GM12878 (cell line): ENCODE measurements at regions not wholly inside any gene's neighbourhood (a gene's known extent, or its start where the extent isn't known, plus 50 kb on each side); places are given as distances from the start of the nearest gene placed in this dataset.
A peak's percentile ranks its signal among the peaks of the same experiment; 100 is the strongest.

Experiments
- ATAC-seq: fragments of 200-7000 bp; cut with Tn5 transposase; 3 replicates; pipeline ENCODE4 v1.9.1; 2020; ENCODE audit warnings: mild to moderate bottlenecking, moderate library complexity
- BruUV-seq: library from RNA; stranded (reverse); fragments of 400-500 nt; replicated peaks from 2 replicates; lab custom pipeline; 2021; lab: Mats Ljungman, UMichigan
- CTCF ChIA-PET: fragments of 300-600 bp; sonication (Branson Sonifier 250); formaldehyde crosslinking; extraction: SDS; loops from one replicate; lab custom pipeline; 2021; ENCODE audit warnings: inconsistent platforms; lab: Yijun Ruan, JAX
- POLR2A ChIA-PET: fragments of 350-600 bp; formaldehyde crosslinking; extraction: SDS; loops from one replicate; lab custom pipeline; 2021; ENCODE audit warnings: inconsistent platforms; lab: Charles Lee
- RAD21 ChIA-PET: fragments of 300-600 bp; sonication (Branson Sonifier 250); formaldehyde crosslinking; loops from one replicate; lab custom pipeline; 2023; ENCODE audit warnings: antibody characterized with exemption; ENCODE audit not compliant: unreplicated experiment; lab: Charles Lee
- SMC1A ChIA-PET: fragments of 300-600 bp; sonication (Branson Sonifier 250); formaldehyde crosslinking; loops from one replicate; lab custom pipeline; 2023; ENCODE audit not compliant: unreplicated experiment, uncharacterized antibody; lab: Charles Lee
- DNase-seq: peaks from one replicate; pipeline ENCODE4 v3.0.0-alpha.2; 2011; ENCODE audit warnings: low read depth, low spot score
- FAIRE-seq: peaks from 3 replicates; lab custom pipeline; 2011; peaks lifted over from hg19 to GRCh38; lab: Jason Lieb, UNC
- H2AFZ ChIP-seq: 2 replicates; pipeline ENCODE4 v1.6.0; 2011; ENCODE audit warnings: low read depth, low read length, control low read depth; ENCODE audit not compliant: control insufficient read depth
- H3K27ac ChIP-seq: 2 replicates; pipeline ENCODE4 v1.5.1; 2011; ENCODE audit warnings: control low read depth; ENCODE audit not compliant: control insufficient read depth, insufficient read depth
- H3K27me3 ChIP-seq, 2 experiments: replicated peaks in 1 of 2; 2 replicates each; pipeline versions ENCODE4 v1.6.0 to v1.6.1; 2011; ENCODE audit warnings: low read length in 1 of 2; ENCODE audit not compliant: control insufficient read depth in 2 of 2, insufficient read depth in 2 of 2
- H3K36me3 ChIP-seq, 2 experiments: 2 replicates each; pipeline ENCODE4 v1.5.1; 2011; ENCODE audit warnings: low read length in 1 of 2; ENCODE audit not compliant: control insufficient read depth in 2 of 2, insufficient read depth in 2 of 2
- H3K4me1 ChIP-seq: 2 replicates; pipeline ENCODE4 v1.6.1; 2011; ENCODE audit warnings: mild to moderate bottlenecking, low read length, moderate library complexity, mixed read lengths; ENCODE audit not compliant: control insufficient read depth, insufficient read depth
- H3K4me2 ChIP-seq: 2 replicates; pipeline ENCODE4 v1.6.0; 2011; ENCODE audit warnings: control low read depth; ENCODE audit not compliant: control insufficient read depth, insufficient read depth
- H3K4me3 ChIP-seq: fragments of 200-600 bp; sonication (generic); 2 replicates; pipeline ENCODE4 v1.5.1; 2016
- H3K79me2 ChIP-seq: 2 replicates; pipeline ENCODE4 v1.6.0; 2011; ENCODE audit warnings: low read length; ENCODE audit not compliant: control insufficient read depth, insufficient read depth
- H3K9ac ChIP-seq: 2 replicates; pipeline ENCODE4 v1.8.0; 2011; ENCODE audit warnings: low read length, control low read depth, mixed read lengths; ENCODE audit not compliant: control insufficient read depth, insufficient read depth
- H3K9me3 ChIP-seq: replicated peaks from 3 replicates; pipeline ENCODE4 v1.5.1; 2011; ENCODE audit warnings: mild to moderate bottlenecking, low read length; ENCODE audit not compliant: control insufficient read depth, insufficient read depth
- H4K20me1 ChIP-seq: 2 replicates; pipeline ENCODE4 v1.6.0; 2011; ENCODE audit not compliant: control insufficient read depth, insufficient read depth
- BCL11A ChIP-seq: IDR thresholded peaks from 2 replicates; pipeline ENCODE4 v1.6.1; 2011; ENCODE audit warnings: low read depth, low read length
- CBX5 ChIP-seq: sonication (generic); IDR thresholded peaks from 2 replicates; pipeline ENCODE4 v1.6.1; 2016; ENCODE audit warnings: low read depth, moderate library complexity, mild to moderate bottlenecking, inconsistent platforms
- CREB1 ChIP-seq: IDR thresholded peaks from 2 replicates; pipeline ENCODE4 v1.6.1; 2012; ENCODE audit warnings: low read depth, mild to moderate bottlenecking, inconsistent platforms
- EED ChIP-seq: sonication (generic); IDR thresholded peaks from 2 replicates; pipeline ENCODE4 v1.6.1; 2016; ENCODE audit warnings: antibody characterized with exemption, low read depth
- ETV6 ChIP-seq, 2 experiments: fragments of 450-650 bp in 1 of 2; IDR thresholded peaks in 1 of 2; conservative IDR thresholded peaks in 1 of 2; 2 replicates each; pipeline ENCODE4 v1.6.1; 2014; ENCODE audit warnings: antibody characterized with exemption in 1 of 2, borderline replicate concordance in 1 of 2, low read depth in 1 of 2, mild to moderate bottlenecking in 1 of 2, moderate library complexity in 1 of 2
- GABPA ChIP-seq: IDR thresholded peaks from 2 replicates; pipeline ENCODE4 v1.6.1; 2014; ENCODE audit warnings: antibody characterized with exemption, low read depth, mild to moderate bottlenecking, inconsistent platforms
- IKZF1 ChIP-seq: fragments of 450-650 bp; conservative IDR thresholded peaks from 2 replicates; pipeline ENCODE4 v1.6.1; 2017; ENCODE audit warnings: antibody characterized with exemption, mild to moderate bottlenecking
- IRF4 ChIP-seq: IDR thresholded peaks from 2 replicates; pipeline ENCODE4 v1.6.1; 2011; ENCODE audit warnings: low read depth, low read length
- JUNB ChIP-seq: IDR thresholded peaks from 2 replicates; pipeline ENCODE4 v1.6.1; 2016; ENCODE audit warnings: antibody characterized with exemption, mild to moderate bottlenecking
- MEF2A ChIP-seq: IDR thresholded peaks from 2 replicates; pipeline ENCODE4 v1.6.1; 2011; ENCODE audit warnings: low read depth, mild to moderate bottlenecking, low read length, moderate library complexity; ENCODE audit not compliant: insufficient read depth
- MXI1 ChIP-seq: fragments of 150-350 bp; IDR thresholded peaks from 2 replicates; pipeline ENCODE4 v1.6.1; 2011; ENCODE audit warnings: low read depth, mild to moderate bottlenecking, inconsistent platforms, low read length, improper control_type of control experiment
- NR2C2 ChIP-seq: IDR thresholded peaks from 2 replicates; pipeline ENCODE4 v1.6.1; 2011; ENCODE audit warnings: borderline replicate concordance, low read depth; ENCODE audit not compliant: control insufficient read depth, insufficient read length
- NR2F1 ChIP-seq: fragments of 450-650 bp; conservative IDR thresholded peaks from 2 replicates; pipeline ENCODE4 v1.6.1; 2017; ENCODE audit warnings: mild to moderate bottlenecking
- RAD21 ChIP-seq: IDR thresholded peaks from 2 replicates; pipeline ENCODE4 v1.6.1; 2011; ENCODE audit warnings: mild to moderate bottlenecking, low read depth, low read length, moderate library complexity; ENCODE audit not compliant: insufficient read depth
- RAD51 ChIP-seq: fragments of 450-650 bp; IDR thresholded peaks from 2 replicates; pipeline ENCODE4 v1.6.1; 2016; ENCODE audit warnings: moderate library complexity, mild to moderate bottlenecking, inconsistent platforms
- RUNX3 ChIP-seq: IDR thresholded peaks from 2 replicates; pipeline ENCODE4 v1.6.1; 2012; ENCODE audit warnings: low read length, inconsistent platforms
- SRF ChIP-seq, 2 experiments: IDR thresholded peaks; 2 replicates each; pipeline ENCODE4 v1.6.1; 2011; ENCODE audit warnings: low read depth in 2 of 2, low read length in 2 of 2, mild to moderate bottlenecking in 1 of 2, moderate library complexity in 1 of 2
- TCF7 ChIP-seq: IDR thresholded peaks from 2 replicates; pipeline ENCODE4 v1.6.1; 2014; ENCODE audit warnings: antibody characterized with exemption, borderline replicate concordance
- WRNIP1 ChIP-seq: IDR thresholded peaks from 2 replicates; pipeline ENCODE4 v1.6.1; 2011; ENCODE audit warnings: low read depth, low read length, improper control_type of control experiment, borderline replicate concordance
- ZBED1 ChIP-seq: IDR thresholded peaks from 2 replicates; pipeline ENCODE4 v1.6.1; 2016; ENCODE audit warnings: borderline replicate concordance
- WGBS: methylation state at CpG from one replicate; pipeline ENCODE4 v1.1.6; 2016; ENCODE audit warnings: low lambda C conversion rate; ENCODE audit not compliant: insufficient replicate concordance, insufficient coverage; ENCODE audit errors: missing lambda C conversion rate; 5-methylcytosine and 5-hydroxymethylcytosine counted together
- in situ Hi-C: fragments of 300-500 bp; cut with MboI; formaldehyde crosslinking; loops from 9 replicates; pipeline ENCODE4 v1.14.3; 2018; ENCODE audit warnings: mixed read lengths
- intact Hi-C: fragments of 100-400 bp; cut with micrococcal nuclease; formaldehyde crosslinking; loops from one replicate; pipeline ENCODE4 v1.14.2; 2022; ENCODE audit not compliant: unreplicated experiment
- TF ChIP-seq, protein P1 (sequence below): fragments of 450-650 bp; IDR thresholded peaks from 2 replicates; pipeline ENCODE4 v1.6.1; 2017; ENCODE audit warnings: mild to moderate bottlenecking, low read depth, inconsistent platforms; ENCODE audit not compliant: poor library complexity, severe bottlenecking

DNA sequence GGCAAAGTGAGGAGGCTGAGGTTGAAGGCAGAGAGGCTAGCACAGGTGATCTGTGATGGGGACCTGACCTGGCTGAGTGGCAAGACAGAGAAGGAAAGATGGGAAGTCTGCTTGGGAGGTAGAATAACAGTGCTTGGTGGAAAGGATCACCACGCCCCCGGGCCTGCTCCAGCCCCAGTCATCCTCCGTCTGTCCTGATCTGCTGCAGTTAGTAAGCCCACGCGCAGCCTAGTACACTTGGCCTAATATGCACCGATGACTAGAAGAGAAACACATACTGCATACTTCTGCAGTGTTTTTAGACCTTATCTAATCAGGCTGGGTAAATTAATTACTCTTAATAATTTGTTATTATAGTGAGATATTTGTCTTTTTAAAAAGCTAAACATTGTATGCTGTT lies 103.7 kb upstream of the KLF3 start (continued):
- no peak for TF ChIP-seq NR2C2
- no peak for TF ChIP-seq RUNX3
- TF ChIP-seq, protein P1, sequence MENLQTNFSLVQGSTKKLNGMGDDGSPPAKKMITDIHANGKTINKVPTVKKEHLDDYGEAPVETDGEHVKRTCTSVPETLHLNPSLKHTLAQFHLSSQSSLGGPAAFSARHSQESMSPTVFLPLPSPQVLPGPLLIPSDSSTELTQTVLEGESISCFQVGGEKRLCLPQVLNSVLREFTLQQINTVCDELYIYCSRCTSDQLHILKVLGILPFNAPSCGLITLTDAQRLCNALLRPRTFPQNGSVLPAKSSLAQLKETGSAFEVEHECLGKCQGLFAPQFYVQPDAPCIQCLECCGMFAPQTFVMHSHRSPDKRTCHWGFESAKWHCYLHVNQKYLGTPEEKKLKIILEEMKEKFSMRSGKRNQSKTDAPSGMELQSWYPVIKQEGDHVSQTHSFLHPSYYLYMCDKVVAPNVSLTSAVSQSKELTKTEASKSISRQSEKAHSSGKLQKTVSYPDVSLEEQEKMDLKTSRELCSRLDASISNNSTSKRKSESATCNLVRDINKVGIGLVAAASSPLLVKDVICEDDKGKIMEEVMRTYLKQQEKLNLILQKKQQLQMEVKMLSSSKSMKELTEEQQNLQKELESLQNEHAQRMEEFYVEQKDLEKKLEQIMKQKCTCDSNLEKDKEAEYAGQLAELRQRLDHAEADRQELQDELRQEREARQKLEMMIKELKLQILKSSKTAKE = no peak
- TF ChIP-seq WRNIP1 = no peak

DNA sequence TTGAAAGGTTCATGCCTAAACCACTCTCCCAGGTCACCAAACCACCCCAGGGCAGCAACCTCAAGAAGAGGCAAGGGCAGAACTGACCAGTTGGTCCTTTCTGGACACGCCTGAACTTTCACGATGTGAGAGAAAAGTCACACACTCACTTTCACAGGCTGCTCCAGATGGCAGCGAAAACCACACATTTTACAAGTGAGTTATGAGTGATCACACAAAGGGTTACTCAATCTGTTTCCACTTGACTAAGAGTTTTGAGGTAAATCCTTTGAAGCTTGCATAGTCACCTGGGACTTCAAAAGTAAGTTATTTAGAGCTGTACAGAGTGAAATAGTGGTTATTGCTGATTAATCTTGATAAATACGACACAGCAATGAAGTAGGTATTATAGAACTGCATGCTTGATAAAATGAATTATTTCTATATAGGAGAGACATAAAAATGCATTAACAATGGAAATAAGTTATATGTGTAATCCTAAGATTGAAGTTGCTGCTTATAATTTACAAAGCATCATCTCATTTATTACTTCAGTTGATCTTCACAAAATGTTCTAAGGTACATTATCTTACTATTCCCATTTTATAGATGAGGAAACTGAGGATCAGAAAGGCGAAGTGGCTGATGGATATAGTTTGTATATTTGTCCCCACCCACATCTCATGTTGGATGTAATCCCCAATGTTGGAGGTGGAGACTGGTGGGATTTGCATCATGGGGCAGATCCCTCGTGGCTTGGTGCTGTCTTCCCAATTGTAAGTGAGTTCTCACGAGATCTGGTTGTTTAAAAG lies 103.0 kb upstream of the KLF3 start:
- WGBS = 17% methylated on average over 7 of the region's 7 CpGs
- peak; percentile 54 for DNase-seq
- TF ChIP-seq ZBED1 (peak; percentile 94), MEF2A (peak; percentile 92), GABPA (peak; percentile 79), CREB1 (peak; percentile 63; the same call in 1 of the 2 replicates), CBX5 (peak; percentile 95), IRF4 (peak; percentile 93), SRF (IDR thresholded peaks at IDR 0.05; ENCODE audit: low read depth in 2 of 2, low read length in 2 of 2) (peak in 1 of 2 experiments; percentile 69; a peak in 2 of 4 replicates), IKZF1 (peak; percentile 58), EED (peak; percentile 84), ETV6 (conservative IDR thresholded peaks at IDR 0.05 in 1 of 2, IDR thresholded peaks at IDR 0.05 in 1 of 2; ENCODE audit: borderline replicate concordance in 1 of 2, low read depth in 1 of 2) (peak in 1 of 2 experiments; percentile 88; a peak in 2 of 4 replicates), NR2F1 (peak; percentile 63), JUNB (peak; percentile 99), RAD51 (no peak), BCL11A (peak; percentile 95), MXI1 (no peak), RAD21 (peak; percentile 33; the same call in 1 of the 2 replicates), TCF7 (peak; percentile 99)

More for the DNA sequence above, 103.0 kb upstream of the KLF3 start:
- Histone ChIP-seq H3K9me3 (no peaks in the 10 kb centered on the region; the same call in 2 of the 3 replicates), H3K79me2 (no peaks in the 10 kb centered on the region), H3K27ac (no peak overlapping the region), H3K36me3 (no peaks in the 10 kb centered on the region), H3K4me3 (no peak overlapping the region), H3K4me1 (peaks cover 21% of the 10 kb centered on the region), H3K9ac (no peak overlapping the region), H3K4me2 (peak overlapping the region; percentile 7), H3K27me3 (no peaks in the 10 kb centered on the region; a peak in 1 of 4 replicates), H4K20me1 (no peaks in the 10 kb centered on the region), H2AFZ (no peak overlapping the region)
- FAIRE-seq (peak; percentile 75), ATAC-seq (peak; percentile 95)
- ChIA-PET CTCF (interaction anchor here (1.2 kb wide), 1 partner anchor 57 kb away, joined by 3 read pairs; no protein-coding TSS in a partner anchor), RAD21 (interaction anchor here (1.2 to 1.5 kb wide), 2 partner anchors 57 to 251 kb away, joined by 4 to 5 read pairs; no protein-coding TSS in a partner anchor), SMC1A (interaction anchor here (0.6 to 1.8 kb wide), 4 partner anchors 51 to 382 kb away, joined by 3 to 5 read pairs (median 3); no protein-coding TSS in a partner anchor), POLR2A (interaction anchor here (0.6 kb wide), 3 partner anchors 29 to 242 kb away, joined by 3 to 4 read pairs (median 3); no protein-coding TSS in a partner anchor)
- intact Hi-C loops (loop anchor here (2.0 kb wide), 2 partner anchors 36 to 58 kb away; no protein-coding TSS in a partner anchor), in situ Hi-C loops (no loop called here)
- BruUV-seq = no TSS peak
